ENCODE measurements at regions not wholly inside any gene's neighbourhood (a gene's known extent, or its start where the extent isn't known, plus 50 kb on each side); places are given as distances from the start of the nearest gene placed in this dataset.

DNA sequence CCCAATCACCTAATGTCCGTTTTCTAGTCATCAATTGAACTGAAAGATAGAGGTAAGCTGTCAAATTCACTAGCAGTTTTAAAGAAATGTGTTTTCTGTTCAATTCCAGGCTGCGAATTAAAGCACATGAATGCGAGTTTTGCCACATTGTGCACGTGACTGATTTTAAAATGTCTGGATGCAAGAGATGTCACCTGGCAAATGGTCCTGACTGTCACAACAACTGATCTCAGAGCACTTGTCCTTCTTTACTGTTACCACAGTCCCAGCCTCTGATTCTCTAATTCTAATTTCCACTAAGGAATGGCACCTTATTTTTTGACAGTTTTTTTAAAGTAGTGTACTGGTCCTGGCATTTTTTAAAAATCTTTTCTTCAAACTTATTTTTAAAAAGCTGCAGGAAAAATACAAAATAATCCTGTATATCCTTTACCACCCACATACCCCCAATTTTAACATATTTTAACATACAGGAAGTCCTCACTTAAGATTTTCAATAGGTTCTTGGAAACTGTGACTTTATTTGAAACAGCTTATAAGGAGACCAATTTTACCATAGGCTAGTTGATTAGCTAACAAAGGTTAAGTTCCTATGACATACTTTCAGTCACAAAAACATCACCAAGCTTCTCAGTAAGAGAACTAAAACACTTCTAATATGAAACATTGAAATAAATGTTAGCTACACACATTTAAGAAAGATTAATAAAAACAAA is 1364.3 kb downstream of the EFNA5 start:
- Histone ChIP-seq H3K9me3 (no peaks in the 10 kb centered on the region), H3K4me1 (no peaks in the 10 kb centered on the region), H3K27ac (no peak overlapping the region), H3K27me3 (no peaks in the 10 kb centered on the region), H3K36me3 (no peaks in the 10 kb centered on the region), H3K4me3 (no peak overlapping the region)
- no peak for DNase-seq (ENCODE audit: low spot score)
- TF ChIP-seq, protein P1, sequence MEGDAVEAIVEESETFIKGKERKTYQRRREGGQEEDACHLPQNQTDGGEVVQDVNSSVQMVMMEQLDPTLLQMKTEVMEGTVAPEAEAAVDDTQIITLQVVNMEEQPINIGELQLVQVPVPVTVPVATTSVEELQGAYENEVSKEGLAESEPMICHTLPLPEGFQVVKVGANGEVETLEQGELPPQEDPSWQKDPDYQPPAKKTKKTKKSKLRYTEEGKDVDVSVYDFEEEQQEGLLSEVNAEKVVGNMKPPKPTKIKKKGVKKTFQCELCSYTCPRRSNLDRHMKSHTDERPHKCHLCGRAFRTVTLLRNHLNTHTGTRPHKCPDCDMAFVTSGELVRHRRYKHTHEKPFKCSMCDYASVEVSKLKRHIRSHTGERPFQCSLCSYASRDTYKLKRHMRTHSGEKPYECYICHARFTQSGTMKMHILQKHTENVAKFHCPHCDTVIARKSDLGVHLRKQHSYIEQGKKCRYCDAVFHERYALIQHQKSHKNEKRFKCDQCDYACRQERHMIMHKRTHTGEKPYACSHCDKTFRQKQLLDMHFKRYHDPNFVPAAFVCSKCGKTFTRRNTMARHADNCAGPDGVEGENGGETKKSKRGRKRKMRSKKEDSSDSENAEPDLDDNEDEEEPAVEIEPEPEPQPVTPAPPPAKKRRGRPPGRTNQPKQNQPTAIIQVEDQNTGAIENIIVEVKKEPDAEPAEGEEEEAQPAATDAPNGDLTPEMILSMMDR (IDR thresholded peaks at IDR 0.05), result no peak

DNA sequence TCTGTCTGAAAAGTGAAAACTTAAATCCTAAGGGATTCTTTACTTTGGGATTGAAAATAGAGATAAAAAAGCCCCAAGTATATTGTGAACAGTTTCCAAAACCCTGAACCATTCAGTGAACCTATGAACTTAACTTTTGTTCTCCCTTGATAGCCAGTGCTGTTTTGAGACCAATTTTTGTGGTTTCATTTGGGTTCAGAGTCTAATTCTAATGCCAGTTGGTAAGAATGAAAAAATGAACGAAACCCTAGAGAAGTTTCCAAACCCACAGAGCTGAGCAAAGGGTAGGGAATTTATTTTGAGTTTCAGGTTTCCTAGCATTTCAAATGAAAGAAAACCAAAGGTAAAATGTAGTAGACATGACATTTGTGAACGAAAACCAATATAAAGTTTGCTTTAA is 1366.8 kb downstream of the EFNA5 start:
- Histone ChIP-seq H3K9me3 (no peaks in the 10 kb centered on the region), H3K27ac (no peak overlapping the region), H3K27me3 (no peaks in the 10 kb centered on the region), H3K4me3 (no peak overlapping the region), H3K36me3 (no peaks in the 10 kb centered on the region), H3K4me1 (no peaks in the 10 kb centered on the region)
- TF ChIP-seq, protein P1 (IDR thresholded peaks at IDR 0.05), result no peak
- no peak for DNase-seq (ENCODE audit: low spot score)

DNA sequence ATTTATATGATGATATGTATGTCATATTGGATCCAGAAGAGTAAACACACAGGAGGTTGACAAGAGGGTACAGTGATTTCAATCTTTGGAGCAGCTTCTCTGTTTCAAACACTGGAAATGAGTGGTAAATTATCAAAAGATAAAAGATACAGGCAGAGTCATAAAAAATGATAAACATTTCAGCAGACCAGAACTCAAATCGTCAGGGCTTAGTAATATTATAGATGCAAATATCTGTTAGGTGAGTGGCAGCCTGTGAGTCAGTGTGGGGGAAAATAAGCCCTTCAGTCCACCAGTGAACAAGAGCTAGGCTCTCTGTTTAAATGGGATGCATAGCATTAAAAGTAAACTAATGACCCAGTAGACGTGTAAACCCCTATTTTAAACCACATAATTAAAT is 1378.1 kb downstream of the EFNA5 start:
- H3K9me3 ChIP-seq, result no peaks in the 10 kb centered on the region
- no peak for DNase-seq (ENCODE audit: low spot score)
- TF ChIP-seq, protein P1 (IDR thresholded peaks at IDR 0.05), result no peak
- no peak overlapping the region for H3K27ac ChIP-seq
- H3K36me3 ChIP-seq, result no peaks in the 10 kb centered on the region
- no peak overlapping the region for H3K4me3 ChIP-seq
- no peaks in the 10 kb centered on the region for H3K4me1 ChIP-seq
- H3K27me3 ChIP-seq, result no peaks in the 10 kb centered on the region

DNA sequence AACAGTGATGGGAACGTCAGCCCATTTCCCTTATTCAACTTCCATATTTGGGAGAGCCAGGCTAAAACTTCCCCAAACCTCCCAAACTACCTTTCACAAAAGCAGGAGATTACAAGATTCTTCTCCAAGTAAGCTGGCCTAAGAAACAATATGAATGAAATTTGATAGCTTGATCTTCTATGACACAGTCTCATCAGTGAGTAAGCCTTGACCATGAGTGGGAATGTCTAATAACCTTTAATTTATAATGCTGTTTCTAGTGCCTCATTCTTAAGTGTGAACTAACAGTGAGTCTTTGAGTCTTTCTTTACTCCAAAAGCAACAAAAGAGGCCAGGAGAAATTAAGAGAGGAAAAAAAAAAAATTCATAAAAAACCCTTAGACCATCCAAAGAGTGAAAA is 1379.9 kb downstream of the EFNA5 start:
- no peaks in the 10 kb centered on the region for H3K27me3 ChIP-seq

DNA sequence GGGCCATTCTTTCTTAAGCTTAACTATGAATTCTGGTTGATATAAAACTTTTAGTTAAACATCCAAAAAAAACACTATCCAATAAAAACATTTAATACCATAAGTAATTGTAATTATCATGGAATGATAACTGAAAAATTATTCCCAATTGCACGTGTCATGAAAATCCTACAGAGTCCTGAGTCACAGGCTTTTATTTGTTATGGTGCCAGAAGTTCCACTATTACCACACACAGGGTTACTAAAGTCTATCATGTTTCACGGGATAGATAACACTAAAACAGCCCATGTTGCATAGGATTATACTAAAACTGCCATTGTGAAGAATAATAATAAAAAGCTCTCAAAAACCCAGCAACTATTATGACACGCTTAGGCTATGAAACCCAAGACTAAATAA is 1381.8 kb downstream of the EFNA5 start:
- DNase-seq (ENCODE audit: low spot score), result no peak
- H3K9me3 ChIP-seq, result no peaks in the 10 kb centered on the region
- TF ChIP-seq, protein P1 (IDR thresholded peaks at IDR 0.05), result no peak

More for the DNA sequence above, 1379.9 kb downstream of the EFNA5 start:
- Histone ChIP-seq H3K9me3 (no peaks in the 10 kb centered on the region), H3K36me3 (no peaks in the 10 kb centered on the region), H3K27ac (no peak overlapping the region), H3K4me3 (no peak overlapping the region), H3K4me1 (no peaks in the 10 kb centered on the region)
- TF ChIP-seq, protein P1 (IDR thresholded peaks at IDR 0.05), result no peak
- DNase-seq (ENCODE audit: low spot score), result no peak

More for the DNA sequence above, 1381.8 kb downstream of the EFNA5 start:
- no peak overlapping the region for H3K27ac ChIP-seq
- H3K36me3 ChIP-seq, result no peaks in the 10 kb centered on the region
- H3K4me1 ChIP-seq, result no peaks in the 10 kb centered on the region
- no peaks in the 10 kb centered on the region for H3K27me3 ChIP-seq
- no peak overlapping the region for H3K4me3 ChIP-seq
